ENCODE measurements at regions not wholly inside any gene's neighbourhood (a gene's known extent, or its start where the extent isn't known, plus 50 kb on each side); places are given as distances from the start of the nearest gene placed in this dataset.

DNA sequence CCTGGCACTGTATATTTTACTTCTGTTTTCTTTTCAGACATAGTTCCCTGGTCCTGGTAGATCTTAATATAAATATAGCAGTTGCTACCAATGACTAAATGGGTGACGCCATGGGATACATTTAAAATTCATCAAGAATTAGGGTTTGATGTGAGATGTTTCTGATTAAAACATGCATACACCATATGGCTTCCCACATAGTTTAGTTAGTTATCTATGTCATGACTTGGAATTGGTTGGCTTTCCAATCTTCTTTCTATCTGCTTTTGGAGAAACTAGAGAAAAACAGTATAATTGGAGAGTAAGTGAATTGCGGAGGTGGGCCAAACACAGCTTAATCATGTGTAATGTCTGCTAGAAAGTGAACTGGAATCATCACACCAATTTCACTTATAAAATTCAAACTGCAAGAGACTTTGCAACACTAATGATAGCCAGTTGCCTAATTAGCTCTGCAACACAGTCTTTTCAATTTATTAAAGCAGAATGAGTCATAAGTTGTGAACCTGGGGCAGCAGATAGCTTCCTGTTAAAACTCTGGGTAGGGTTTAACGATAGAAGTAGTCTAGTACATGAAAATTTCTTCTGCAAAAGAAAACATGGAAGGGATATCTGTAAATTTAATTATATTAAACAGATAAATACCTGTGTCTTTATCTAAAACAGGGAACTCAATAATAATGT lies 295.2 kb downstream of the SLC16A7 start:
- no peaks in the 10 kb centered on the region for H3K9me3 ChIP-seq (ENCODE audit: insufficient read depth in 2 of 2, low read depth in 1 of 2, low read length in 1 of 2)
- H3K4ac ChIP-seq (replicated peaks; ENCODE audit: insufficient read length, low read depth, low read length), result no peak overlapping the region
- H3K27me3 ChIP-seq (replicated peaks in 1 of 4; ENCODE audit: control insufficient read depth in 3 of 4, extremely low read depth in 1 of 4, insufficient read depth in 3 of 4, low read length in 3 of 4), result no peaks in the 10 kb centered on the region
- H3K14ac ChIP-seq (ENCODE audit: insufficient read length), result no peak overlapping the region
- WGBS, 2 experiments (ENCODE audit: extremely low coverage in 1 of 2, insufficient coverage in 1 of 2, insufficient read length in 1 of 2, insufficient replicate concordance in 2 of 2, low coverage in 1 of 2, low lambda C conversion rate in 2 of 2, missing lambda C conversion rate in 1 of 2), result 92% methylated on average over 3 of the region's 3 CpGs; no CpG with 5 or more reads in 1 of the 2 experiments
- H2BK20ac ChIP-seq (ENCODE audit: low read length), result no peak overlapping the region
- TF ChIP-seq KDM5A (IDR thresholded peaks at IDR 0.05; ENCODE audit: low read length) (no peak), CHD1 (IDR thresholded peaks at IDR 0.05; ENCODE audit: low read depth, low read length) (no peak), TBP (IDR thresholded peaks at IDR 0.05; ENCODE audit: low read depth, low read length) (no peak)
- no peaks in the 10 kb centered on the region for H3K4me1 ChIP-seq (replicated peaks in 1 of 4; ENCODE audit: control insufficient read depth in 3 of 4, insufficient read depth in 4 of 4, low read length in 3 of 4)
- FAIRE-seq, result no peak
- H2BK12ac ChIP-seq (ENCODE audit: low read depth, low read length), result no peak overlapping the region
- no peak overlapping the region for H2BK15ac ChIP-seq (ENCODE audit: low read length)
- no peaks in the 10 kb centered on the region for H3K36me3 ChIP-seq (ENCODE audit: control insufficient read depth in 2 of 4, insufficient read depth in 4 of 4, low read length in 3 of 4)
- ChIA-PET POLR2A (ENCODE audit: partially characterized antibody) (no interaction called here), CTCF (ENCODE audit: partially characterized antibody) (interaction anchor here (0.7 kb wide), 1 partner anchor 35 kb away, joined by 3 read pairs; no protein-coding TSS in a partner anchor)
- no peak overlapping the region for H3K27ac ChIP-seq (ENCODE audit: low read depth, low read length)
- H2BK5ac ChIP-seq (ENCODE audit: low read depth, low read length), result no peak overlapping the region
- H3K56ac ChIP-seq (replicated peaks; ENCODE audit: insufficient read length, low read depth, low read length), result no peak overlapping the region
- no peak overlapping the region for H3K4me3 ChIP-seq (ENCODE audit: extremely low read depth in 1 of 4, insufficient read depth in 2 of 4, low read depth in 3 of 4, low read length in 4 of 4)
- no peaks in the 10 kb centered on the region for H4K20me1 ChIP-seq (replicated peaks in 1 of 2; ENCODE audit: control insufficient read depth in 1 of 2, insufficient read depth in 2 of 2, low read length in 2 of 2)
- no peak overlapping the region for H2AFZ ChIP-seq (ENCODE audit: low read length)
- H4K8ac ChIP-seq (ENCODE audit: extremely low read depth, insufficient read depth, low read length), result no peak overlapping the region
- H3K79me1 ChIP-seq (ENCODE audit: low read depth, low read length), result no peaks in the 10 kb centered on the region
- no peak overlapping the region for H3K4me2 ChIP-seq (ENCODE audit: insufficient read depth in 1 of 2, low read depth in 2 of 2, low read length in 2 of 2)
- H3K23me2 ChIP-seq (ENCODE audit: low read depth, low read length), result no peaks in the 10 kb centered on the region; the same call in 1 of the 2 replicates
- no peak overlapping the region for H4K5ac ChIP-seq (ENCODE audit: insufficient read length, low read depth, low read length)
- no peak overlapping the region for H4K91ac ChIP-seq (replicated peaks; ENCODE audit: insufficient read length, low read length)
- H2AK5ac ChIP-seq (ENCODE audit: low read depth, low read length), result no peak overlapping the region
- no peak overlapping the region for H2BK120ac ChIP-seq (replicated peaks; ENCODE audit: low read depth, low read length)
- no peaks in the 10 kb centered on the region for H3K79me2 ChIP-seq (ENCODE audit: control insufficient read depth in 1 of 2, insufficient read depth in 2 of 2, low read length in 2 of 2)
- no peak overlapping the region for H3K18ac ChIP-seq (ENCODE audit: extremely low read depth, low read length)
- no peak overlapping the region for H3K9ac ChIP-seq (replicated peaks in 1 of 4; ENCODE audit: extremely low read depth in 1 of 4, low read depth in 3 of 4, low read length in 3 of 4)
- no peak for DNase-seq (ENCODE audit: low read depth in 1 of 2, low spot score in 2 of 2)
- H3K23ac ChIP-seq (ENCODE audit: insufficient read length), result no peak overlapping the region
